ENCODE measurements at regions not wholly inside any gene's neighbourhood (a gene's known extent, or its start where the extent isn't known, plus 50 kb on each side); places are given as distances from the start of the nearest gene placed in this dataset.

DNA sequence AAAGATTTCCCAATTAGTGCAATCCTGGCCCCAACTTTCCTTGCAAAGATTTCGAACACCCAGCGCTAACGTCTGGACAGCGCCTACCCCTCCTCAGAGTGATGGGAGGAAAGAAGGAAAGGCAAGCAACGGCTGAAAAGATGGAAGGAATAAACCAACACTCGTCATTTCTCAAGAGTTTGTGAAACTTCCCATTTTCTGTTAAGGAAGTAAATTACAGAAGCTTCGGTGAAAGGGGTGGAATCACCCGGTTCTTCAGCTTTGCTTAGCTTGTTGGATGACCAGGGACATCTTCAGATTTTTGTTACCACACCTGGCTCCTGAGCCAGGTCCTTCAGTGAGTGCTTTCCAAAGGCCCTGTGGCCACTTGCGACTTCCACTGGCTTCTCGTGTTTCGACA, 313.1 kb downstream of the SKIDA1 start:
- CTCF ChIA-PET, result interaction anchor here (1.2 kb wide), 1 partner anchor 24 kb away, joined by 3 read pairs; no protein-coding TSS in a partner anchor
- ATAC-seq, result no peak
- in situ Hi-C loops (cut with MboI), result no loop called here
- H3K4me2 ChIP-seq (ENCODE audit: control insufficient read depth, insufficient read depth), result no peak overlapping the region
- POLR2A ChIA-PET, result no interaction called here
- SMC1A ChIA-PET (ENCODE audit: uncharacterized antibody, unreplicated experiment), result interaction anchor here (1.5 kb wide), 1 partner anchor 10 kb away, joined by 8 read pairs; no protein-coding TSS in a partner anchor
- H3K9me3 ChIP-seq (replicated peaks; ENCODE audit: control insufficient read depth, insufficient read depth, low read length), result no peaks in the 10 kb centered on the region
- no peaks in the 10 kb centered on the region for H4K20me1 ChIP-seq (ENCODE audit: control insufficient read depth, insufficient read depth)
- TF ChIP-seq BCL11A (IDR thresholded peaks at IDR 0.05; ENCODE audit: low read depth, low read length) (no peak), HCFC1 (IDR thresholded peaks at IDR 0.05; ENCODE audit: low read length) (no peak), EED (IDR thresholded peaks at IDR 0.05; ENCODE audit: low read depth) (no peak), TCF3 (IDR thresholded peaks at IDR 0.05; ENCODE audit: borderline replicate concordance, insufficient read depth, low read depth, low read length) (no peak), CHD1 (IDR thresholded peaks at IDR 0.05; ENCODE audit: low read depth, low read length) (no peak), YY1 (IDR thresholded peaks at IDR 0.05; ENCODE audit: low read depth, low read length) (no peak), STAT1 (conservative IDR thresholded peaks at IDR 0.05) (no peak), EGR1 (IDR thresholded peaks at IDR 0.05; ENCODE audit: borderline replicate concordance in 1 of 2, low read depth in 2 of 2, low read length in 2 of 2) (no peak), CUX1 (IDR thresholded peaks at IDR 0.05; ENCODE audit: insufficient replicate concordance, low read depth, low read length) (no peak), ZNF217 (IDR thresholded peaks at IDR 0.05) (no peak), SREBF2 (IDR thresholded peaks at IDR 0.05; ENCODE audit: low read length) (no peak), HDAC6 (IDR thresholded peaks at IDR 0.05; ENCODE audit: unreplicated experiment) (no peak), MXI1 (IDR thresholded peaks at IDR 0.05; ENCODE audit: low read depth, low read length) (no peak), EP300 (IDR thresholded peaks at IDR 0.05; ENCODE audit: borderline replicate concordance in 1 of 2, control insufficient read depth in 1 of 2, low read depth in 2 of 2, low read length in 2 of 2) (no peak), ZBED1 (IDR thresholded peaks at IDR 0.05; ENCODE audit: borderline replicate concordance) (no peak)
- H3K27ac ChIP-seq (ENCODE audit: control insufficient read depth, insufficient read depth), result no peak overlapping the region
- no peak for FAIRE-seq
- no peaks in the 10 kb centered on the region for H3K36me3 ChIP-seq (ENCODE audit: control insufficient read depth in 2 of 2, insufficient read depth in 2 of 2, low read length in 1 of 2)
- no peaks in the 10 kb centered on the region for H3K79me2 ChIP-seq (ENCODE audit: control insufficient read depth, insufficient read depth, low read length)
- 44% methylated on average over 11 of the region's 11 CpGs for WGBS (ENCODE audit: insufficient coverage, insufficient replicate concordance, low lambda C conversion rate, missing lambda C conversion rate)
- no peak for DNase-seq (ENCODE audit: low read depth, low spot score)
- H3K4me3 ChIP-seq, result no peak overlapping the region
- no TSS peak for BruUV-seq (replicated peaks)
- RAD21 ChIA-PET (ENCODE audit: unreplicated experiment), result interaction anchor here (0.6 kb wide), 1 partner anchor 660 kb away, joined by 3 read pairs; no protein-coding TSS in a partner anchor
- H3K4me1 ChIP-seq (ENCODE audit: control insufficient read depth, insufficient read depth, low read length), result no peaks in the 10 kb centered on the region
- H3K27me3 ChIP-seq (replicated peaks in 1 of 2; ENCODE audit: control insufficient read depth in 2 of 2, insufficient read depth in 2 of 2, low read length in 1 of 2), result no peaks in the 10 kb centered on the region
- no peak overlapping the region for H3K9ac ChIP-seq (ENCODE audit: control insufficient read depth, insufficient read depth, low read length)
- no peak overlapping the region for H2AFZ ChIP-seq (ENCODE audit: control insufficient read depth, low read depth, low read length)
- intact Hi-C loops (cut with micrococcal nuclease; ENCODE audit: unreplicated experiment), result no loop called here
